ENCODE measurements at regions not wholly inside any gene's neighbourhood (a gene's known extent, or its start where the extent isn't known, plus 50 kb on each side); places are given as distances from the start of the nearest gene placed in this dataset.
"Not testable (repeated sequence)": the region's sequence is repeated elsewhere in the genome, so short reads cannot be mapped to it uniquely, and the experiment has no call there.

DNA sequence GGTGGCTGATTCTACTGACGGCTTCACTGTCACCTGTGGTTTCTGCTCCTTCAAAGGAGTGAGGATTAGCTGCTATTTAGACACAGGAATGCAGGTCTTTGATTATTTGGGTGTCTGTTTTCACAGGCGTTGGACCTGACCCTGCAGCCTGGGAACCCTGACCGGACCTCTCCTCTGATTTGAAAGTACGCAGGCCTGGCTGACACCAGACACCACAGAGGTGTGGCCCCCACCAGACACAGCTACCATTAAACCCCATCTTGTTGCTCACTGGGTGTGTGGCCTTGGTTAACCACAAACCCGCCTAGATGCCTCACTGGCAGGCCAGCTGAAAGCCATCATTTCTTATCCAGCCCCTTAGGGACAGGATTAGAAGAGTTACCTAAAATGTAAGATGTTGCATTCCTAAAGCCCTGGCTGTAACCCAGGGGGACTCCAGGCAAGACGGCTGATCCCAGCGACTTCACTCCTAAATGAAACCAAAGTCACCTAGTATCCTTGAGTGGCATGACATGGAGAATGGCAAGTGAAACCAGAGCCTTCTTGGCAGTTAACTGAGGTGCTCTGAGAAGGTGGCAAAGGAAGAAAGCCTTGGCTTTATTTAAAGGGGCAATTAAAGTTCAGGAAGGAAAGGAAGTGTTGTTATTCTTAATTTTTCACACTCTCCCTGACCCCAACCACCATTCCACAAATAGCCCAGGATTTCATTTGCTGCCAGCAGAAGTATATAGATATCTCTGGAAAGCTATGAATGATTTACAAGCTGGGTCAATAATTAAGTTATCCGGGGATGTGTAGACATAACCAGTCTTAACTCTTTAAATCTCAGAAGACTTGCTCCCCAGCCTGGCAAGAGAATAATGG lies 169.9 kb downstream of the QRSL1 start:
- peak; percentile 30 for DNase-seq (ENCODE audit: low read depth)

DNA sequence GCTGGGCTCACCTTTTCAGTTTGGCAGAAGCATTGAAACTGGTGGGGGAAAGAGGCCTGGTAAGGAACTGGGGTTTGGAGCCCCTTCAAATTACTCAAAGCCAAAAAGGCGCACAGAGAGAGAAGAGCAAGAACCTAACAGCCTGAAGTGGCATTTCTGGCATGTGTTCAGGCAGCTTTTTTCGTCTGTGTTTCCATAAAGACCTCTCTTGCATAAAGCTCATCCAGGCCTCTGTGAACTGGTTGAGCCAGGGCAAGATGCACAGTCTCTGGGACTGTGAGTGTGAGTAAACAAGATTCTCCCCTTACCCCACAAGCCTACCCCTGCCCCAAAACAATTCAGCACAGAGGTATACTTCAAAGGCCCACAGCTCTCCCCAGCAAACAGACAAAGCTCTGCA lies 167.8 kb downstream of the QRSL1 start:
- no peak for DNase-seq (ENCODE audit: low read depth)

DNA sequence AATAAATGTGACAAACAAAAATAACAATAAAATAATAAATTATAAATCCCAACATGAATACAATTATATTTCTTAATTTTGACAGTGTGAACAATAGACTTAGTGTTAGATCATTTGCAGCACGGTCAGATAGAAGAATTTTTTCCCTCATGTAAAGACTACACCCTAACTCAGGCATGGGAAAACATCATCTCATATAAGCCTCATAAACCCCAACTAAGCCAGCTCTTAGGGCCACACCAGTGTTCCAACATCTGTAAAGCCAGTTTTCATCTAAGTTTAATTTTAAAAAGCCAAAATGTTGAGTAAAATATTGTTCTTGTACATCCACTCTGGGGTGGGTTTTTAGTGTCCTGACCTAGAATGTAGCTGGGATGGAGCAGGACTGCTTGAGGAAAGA lies 167.4 kb downstream of the QRSL1 start:
- no peak for DNase-seq (ENCODE audit: low read depth)

DNA sequence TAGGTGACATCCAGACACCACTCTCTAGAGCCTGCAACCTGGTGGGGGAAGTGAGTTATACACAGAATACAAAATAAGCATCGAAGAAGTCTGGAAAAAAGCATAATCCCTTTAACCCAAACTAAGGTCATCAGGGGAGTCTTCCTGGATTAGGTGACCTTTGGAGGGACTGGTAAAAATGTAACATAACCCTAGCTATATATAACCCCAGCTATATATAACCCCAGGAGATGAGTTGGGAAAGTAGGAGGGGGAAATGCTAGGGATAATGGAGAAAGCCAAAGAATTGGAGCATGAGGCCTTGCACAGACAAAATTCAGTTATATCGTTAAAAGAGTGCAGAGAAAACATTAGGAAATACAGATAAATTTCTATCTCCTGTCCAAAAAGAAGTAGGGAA lies 164.8 kb downstream of the QRSL1 start:
- DNase-seq (ENCODE audit: low read depth): no peak

DNA sequence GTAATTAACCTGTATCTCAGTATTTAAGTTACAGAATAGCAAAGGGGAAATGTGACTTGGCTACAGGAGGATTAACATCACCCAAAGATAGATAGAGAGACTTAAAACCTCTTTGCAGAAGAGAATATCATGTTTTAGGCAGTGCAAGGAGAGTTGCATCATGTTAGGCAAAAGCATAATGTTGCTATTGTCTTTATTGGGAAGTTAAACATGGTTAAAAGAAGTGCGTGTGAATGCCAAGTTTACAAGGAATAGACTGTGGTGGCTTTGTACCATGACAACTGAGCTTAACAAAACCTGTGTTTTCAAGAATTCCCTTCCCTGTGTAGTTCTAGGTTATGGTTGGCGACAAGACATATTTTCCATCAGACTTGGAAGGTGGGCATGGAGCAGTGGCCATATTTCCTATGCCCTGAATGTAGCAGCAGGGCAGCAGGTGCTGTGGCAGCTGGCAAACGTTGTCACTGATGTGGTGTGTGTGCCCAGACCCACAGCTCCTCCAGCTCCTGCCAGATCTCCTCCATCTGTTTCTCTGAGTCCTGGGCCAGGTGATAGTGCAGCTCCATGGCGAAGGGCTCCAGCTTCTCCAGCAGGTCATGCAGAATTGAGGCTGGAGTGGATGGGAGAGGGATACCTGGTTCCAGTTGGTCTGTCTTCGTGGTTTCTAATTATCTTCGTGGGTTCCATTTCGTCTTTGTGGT lies 163.3 kb downstream of the QRSL1 start:
- DNase-seq (ENCODE audit: low read depth): no peak

DNA sequence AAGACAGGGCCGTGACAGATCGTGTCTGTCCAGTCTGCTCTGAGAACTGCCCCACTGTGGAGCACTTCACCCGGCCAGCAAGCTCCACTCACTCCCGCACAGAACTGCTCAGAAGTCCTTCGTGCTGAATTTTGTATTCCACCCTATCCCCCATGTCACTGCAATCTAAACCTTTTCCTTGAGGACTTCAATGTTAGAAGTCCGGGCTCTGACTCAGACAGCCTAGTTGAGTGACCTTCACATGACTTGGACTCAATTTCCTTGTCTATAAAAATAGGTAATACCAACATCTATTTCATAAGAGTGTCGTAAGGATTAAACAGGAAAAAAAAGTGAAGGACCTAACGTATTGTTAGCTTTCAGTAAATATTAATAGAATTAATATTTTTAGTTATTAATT lies 161.6 kb downstream of the QRSL1 start:
- DNase-seq (ENCODE audit: low read depth): no peak

DNA sequence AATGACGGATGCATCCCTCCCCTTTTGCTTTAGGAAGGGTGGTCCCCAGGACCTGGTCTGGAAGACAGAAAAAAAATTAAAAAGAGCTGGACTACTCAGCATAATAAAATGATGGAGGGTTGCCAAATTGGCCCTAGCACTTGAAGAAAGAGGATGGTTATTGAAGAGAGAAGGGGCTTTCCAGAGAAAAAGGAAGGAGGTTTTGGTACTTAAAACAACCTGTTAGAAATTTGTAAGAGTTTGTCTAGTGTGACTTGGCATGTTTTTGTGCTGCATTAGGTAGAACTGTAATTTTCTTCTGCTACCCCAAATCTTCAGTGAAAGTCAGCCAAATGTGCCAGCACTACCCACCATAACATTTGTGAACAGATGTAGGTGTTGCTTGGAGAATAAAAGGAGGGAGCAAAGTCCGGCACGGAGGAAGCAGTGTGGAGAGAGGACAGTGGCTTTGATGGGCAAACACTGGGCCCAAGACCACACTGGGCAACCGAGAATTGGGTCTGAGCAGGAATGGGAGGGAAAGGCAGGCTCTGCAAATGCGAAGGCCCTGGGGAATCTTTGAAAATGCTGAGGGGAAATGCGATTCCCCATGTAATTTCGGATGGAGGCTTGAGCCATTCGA lies 160.9 kb downstream of the QRSL1 start:
- DNase-seq (ENCODE audit: low read depth): no peak

DNA sequence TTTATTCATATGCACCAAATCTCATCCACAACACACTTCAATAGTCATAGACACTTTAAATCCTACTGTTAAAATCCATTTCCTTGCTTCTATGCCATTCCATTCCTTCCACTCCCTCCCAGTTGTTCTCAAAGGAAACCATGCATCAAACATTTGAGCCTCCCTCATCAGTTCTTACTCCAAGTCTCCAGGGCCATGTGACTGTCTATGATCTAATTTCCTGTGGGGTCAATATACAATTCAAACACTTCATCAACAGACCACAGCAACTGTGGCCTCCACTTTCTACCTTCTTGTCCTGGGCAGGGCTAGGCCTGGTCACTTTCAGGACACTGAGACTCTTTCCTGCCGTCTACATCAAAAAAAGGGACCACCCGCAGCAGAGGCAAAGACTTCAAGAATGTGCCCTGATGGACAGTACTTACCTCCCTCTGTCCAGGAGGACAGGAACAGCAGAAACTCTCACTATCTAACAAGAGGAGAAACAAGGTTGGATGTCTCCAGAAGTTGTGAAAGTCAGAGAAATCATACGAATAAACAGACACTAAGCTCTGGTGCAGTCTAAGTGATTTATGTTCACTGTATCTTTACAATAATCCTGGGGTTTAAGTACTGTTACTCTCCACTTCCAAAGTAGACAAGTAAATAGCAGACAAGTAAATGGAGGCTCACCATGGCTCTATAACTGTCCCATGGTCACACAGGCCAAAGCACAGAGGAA lies 160.2 kb downstream of the QRSL1 start:
- no peak for DNase-seq (ENCODE audit: low read depth)

DNA sequence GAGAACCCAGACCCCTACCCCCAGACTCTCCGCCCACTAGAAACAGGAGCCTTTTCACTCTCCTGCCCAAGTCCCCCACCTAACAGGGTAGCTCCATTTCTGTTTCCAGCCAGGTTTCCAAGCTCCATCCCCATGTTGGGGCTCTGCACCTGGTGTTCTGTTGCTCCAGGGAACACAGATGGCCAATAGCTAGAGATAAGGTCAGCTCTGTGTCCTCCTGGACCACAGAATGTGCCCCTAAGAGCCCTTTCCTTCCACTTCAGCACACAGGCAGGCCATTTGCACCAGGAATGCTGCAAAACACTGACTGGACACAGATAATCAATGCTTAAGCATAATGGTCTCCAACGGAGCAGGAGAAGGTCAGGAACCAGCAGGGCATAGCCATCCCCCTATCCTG lies 159.4 kb downstream of the QRSL1 start:
- no peak for DNase-seq (ENCODE audit: low read depth)

DNA sequence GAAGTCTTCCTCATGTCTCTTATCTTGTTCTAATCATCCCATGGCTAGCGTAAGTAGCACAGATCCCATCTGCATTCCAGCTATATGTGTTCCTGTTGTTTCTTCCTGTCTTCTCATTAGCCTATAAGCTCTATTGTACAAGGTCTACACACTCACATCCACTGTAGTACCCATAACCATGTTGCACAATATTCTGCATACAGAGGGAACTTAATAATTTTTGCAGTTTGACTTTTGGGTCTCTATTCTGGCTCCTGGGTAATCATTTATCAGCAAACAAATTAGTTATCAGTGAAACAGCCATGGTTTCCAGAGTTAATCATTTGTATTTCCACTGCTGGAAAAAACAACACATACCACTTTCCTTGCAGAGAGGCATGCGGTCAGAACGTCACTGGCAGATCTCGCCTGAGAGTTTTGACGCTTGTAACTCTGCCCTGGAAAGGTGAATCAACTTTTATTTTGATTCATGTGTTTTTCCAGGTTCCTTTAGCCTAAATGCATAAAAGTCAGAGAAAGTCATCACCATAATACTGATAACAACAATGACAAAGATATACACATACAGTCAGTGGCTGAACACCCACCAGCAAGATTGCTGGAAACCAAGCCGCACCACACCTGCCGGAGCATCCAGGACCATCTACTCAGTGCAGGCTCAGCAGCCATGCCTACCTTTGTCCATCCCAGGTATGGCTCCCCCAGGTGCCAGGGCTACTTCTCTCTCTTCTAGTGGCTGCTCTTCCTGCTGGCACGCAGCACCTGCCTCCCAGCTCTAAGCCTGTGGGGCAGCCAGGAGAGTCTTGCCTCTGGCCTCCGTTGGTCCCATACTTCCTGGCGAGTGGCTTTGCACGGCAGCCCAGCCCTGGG lies 158.2 kb downstream of the QRSL1 start:
- no peak for DNase-seq (ENCODE audit: low read depth)

DNA sequence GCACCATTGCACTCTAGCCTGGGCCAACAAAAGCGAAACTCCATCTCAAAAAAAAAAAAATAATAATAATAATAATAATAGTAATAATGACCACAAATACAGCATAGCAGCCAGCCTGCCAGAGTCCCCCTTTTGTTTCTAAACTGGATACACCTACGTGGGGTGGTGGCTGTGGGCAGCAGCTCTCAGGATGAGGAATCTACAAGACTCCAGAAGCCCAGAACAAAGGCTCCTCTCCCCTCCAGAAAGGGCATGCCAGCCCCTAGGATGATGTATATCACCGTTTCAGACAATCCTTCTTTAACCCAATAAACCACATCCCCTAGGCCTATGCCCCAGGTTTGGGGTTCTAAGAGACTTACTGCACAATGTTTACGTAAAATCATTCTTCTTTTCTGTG lies 155.9 kb downstream of the QRSL1 start:
- no peak for DNase-seq (ENCODE audit: low read depth)

DNA sequence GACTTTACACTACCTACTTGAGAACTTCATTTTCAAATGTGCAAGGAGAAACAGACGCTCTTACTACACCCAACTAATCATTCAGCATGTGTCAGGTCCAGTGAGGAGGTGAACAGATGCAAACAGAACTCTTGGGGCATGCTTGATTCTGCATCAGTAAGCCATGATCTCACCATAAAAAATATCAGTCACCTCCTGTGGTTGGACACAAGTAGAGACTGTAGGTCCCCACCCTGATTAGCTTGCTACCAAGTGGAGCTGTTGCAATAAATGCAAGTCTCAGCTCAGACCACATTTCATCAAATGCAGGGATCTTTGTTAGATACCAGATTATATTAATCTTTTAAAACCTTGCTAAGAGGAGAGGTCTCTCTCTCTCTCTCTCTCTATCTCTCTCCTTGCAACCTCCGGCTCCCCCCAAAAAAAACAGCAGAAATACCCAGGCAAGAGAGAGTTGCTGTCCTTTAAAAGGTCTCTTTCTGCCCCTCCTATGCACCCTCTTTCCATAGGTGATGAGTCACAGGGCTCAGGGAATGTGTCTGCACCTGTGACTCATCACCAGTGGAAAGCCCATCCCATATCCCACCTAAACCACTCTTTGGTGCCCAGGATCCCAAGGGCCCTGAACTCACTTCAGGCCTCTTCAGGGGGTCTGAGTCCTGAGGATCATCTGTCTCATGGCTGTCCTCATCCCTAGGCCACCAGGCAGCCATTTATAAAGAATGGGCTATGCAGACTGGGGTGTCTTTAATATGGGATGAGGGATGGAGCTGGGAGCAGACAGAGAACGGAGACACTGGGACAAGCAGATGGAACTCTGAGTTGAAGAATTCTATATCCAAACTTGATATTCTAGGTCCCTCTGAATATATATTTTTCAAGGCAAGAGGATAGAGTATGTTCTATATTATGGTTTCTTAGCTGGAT lies 154.5 kb downstream of the QRSL1 start:
- DNase-seq (ENCODE audit: low read depth): no peak

DNA sequence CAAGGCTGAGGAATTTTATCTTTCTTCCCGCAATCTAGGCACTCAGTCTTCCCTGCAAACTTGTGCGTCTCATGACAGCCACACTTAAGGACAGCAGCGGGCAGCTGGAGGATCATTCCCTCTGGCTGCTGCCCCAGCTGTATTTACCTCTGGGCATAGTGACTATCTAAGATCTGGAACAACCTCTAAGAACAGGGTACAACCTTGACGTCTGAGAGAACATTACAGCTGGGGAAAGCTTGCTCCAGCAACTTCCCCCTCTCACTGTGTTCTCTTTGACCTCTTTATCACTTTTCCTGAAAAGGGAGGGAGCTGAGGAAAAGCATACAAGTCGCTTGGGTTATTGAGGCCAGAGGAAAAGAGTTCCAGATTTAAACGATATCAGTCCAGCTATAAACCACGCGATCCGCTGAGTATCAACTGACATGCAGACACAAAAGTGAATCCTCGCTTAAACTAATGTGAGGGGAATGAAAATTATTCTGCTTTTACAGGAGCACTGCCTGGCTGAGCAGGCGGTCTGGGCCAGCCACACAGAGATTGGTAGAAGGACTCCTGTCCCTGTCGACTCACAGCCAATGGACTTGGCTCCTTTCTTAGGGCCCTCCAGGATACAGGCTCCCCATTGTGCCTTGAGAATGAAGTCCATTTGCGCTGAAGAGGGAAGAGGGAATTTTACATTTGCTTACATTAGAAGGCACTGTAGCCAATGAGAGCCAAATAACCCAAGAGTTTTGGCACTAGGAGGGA lies 153.3 kb downstream of the QRSL1 start:
- DNase-seq (ENCODE audit: low read depth): no peak

DNA sequence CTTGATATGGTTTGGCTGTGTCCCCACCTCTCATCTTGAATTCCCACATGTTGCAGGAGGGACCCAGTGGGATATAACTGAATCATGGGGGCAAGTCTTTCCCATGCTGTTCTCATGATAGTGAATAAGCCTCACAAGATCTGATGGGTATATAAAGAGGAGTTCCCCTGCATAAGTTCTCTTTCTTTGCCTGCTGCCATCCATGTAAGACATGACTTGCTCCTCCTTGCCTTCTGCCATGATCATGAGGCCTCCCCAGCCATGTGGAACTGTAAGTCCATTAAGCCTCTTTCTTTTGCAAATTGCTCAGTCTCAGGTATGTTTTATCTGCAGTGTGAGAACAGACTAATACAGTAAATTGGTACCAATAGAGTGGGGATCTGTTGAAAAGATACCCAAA lies 150.2 kb downstream of the QRSL1 start:
- DNase-seq (ENCODE audit: low read depth): not testable (repeated sequence)

DNA sequence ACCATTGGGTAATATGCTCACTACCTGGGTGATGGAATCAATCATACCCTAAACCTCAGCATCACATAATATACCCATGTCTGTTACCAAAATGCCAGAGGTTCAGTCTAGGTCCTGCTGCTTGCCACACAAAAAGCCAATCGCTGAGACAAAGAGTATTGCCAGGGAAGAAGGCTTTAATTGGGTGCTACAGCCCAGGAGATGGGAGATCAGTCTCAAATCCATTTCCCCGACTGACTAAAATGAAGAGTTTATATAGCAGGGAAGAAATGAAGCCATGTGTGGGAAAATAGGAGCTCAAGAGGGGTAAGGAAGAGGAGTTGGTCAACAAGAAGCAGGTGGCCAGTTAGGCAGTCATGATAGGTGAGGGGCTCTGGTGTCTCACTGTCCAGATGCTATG lies 149.6 kb downstream of the QRSL1 start:
- DNase-seq (ENCODE audit: low read depth): no peak

DNA sequence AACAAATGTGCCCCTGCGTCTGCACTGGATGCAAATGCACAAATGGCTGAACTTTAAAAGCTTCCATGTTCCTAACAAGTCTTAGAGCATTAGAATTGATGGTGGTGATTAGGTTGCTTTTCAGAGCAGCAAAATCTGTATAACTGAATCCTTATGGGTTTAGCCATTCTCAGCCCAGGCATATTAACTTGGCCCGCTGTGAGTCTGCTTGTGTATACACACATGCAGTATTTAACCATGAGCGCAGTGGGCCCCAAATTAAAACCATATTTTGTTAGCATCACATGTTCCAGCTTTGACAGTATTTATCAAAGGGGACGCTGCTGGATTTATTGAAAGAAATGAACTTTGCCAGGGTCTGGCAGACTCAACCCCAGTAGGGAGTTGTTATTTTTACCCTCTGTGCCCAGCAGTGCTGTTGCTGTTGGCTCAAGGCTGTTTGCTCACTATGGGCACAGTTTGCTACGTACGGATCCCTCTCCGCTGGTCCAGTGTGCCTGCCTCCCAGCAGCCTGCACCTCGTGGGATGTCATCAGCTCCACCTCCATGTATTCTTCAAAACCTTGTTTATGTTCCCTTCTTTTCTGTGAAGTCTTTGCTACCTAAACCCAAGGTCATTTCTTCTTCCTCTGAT lies 144.7 kb downstream of the QRSL1 start:
- no peak for DNase-seq (ENCODE audit: low read depth)

DNA sequence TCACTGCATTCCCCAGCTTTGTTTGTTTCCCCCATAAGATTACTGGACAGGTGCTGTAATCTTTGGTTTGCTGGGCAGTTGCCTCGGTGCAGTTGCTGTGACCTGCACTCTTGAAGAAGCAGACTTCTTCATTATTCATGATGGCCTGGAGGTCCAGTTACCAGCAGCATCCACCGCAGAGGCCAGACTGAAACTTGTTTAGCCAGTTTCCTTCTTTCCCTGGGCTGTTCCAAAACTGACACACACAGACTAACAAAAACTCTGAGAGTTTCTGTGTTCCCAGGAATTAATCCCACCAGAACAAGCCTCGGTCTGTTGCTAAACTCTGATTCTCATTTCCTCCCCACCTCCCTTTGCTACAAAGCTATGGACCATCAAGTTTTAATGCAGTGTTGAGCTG lies 144.1 kb downstream of the QRSL1 start:
- DNase-seq (ENCODE audit: low read depth): no peak

DNA sequence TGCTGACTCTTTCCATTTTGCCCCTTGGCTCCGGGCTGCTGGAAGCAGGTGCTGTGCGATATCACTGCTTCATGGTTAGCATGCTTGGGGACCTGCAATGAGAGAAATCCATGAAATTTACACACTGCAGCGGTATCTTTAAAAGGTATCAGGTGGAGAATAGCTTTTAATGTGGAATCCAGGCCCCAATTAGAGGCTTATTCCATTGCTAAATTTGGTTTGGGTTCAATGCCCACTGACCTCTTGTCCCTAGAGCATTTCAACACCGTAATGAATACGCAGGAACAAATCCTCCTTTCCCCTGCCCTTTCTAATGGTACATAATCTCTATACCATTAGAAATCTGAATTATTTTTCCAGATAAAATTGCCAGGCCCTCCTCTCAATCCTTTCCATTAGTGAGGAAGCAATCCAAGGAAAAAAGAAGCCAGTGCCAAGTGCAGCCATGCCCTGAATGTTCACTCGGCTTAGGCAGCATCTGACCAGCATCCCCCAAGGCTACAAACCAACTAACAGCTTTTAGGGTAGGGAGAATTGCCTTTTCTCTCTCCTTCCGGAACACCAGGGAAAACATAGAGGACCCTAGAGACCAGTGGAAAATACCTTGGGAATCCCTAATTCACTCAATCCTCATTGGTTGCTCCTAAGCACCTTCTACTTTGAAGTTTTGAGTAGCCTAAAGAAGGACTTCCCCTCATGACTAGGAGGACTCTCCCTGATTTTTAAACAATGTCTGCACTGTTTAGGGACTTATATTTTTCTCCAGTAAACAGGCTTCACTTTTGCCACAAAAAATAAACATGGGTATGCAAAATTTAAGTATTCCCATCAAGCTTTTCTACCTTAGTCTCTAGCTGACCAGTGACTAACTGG lies 143.1 kb downstream of the QRSL1 start:
- no peak for DNase-seq (ENCODE audit: low read depth)
